Cardiac muscle cell (in vitro differentiated cells and primary cell): ENCODE measurements at regions not wholly inside any gene's neighbourhood (a gene's known extent, or its start where the extent isn't known, plus 50 kb on each side); places are given as distances from the start of the nearest gene placed in this dataset.
A peak's percentile ranks its signal among the peaks of the same experiment; 100 is the strongest.
"Not testable (repeated sequence)": the region's sequence is repeated elsewhere in the genome, so short reads cannot be mapped to it uniquely, and the experiment has no call there.

Source experiments
- DNase-seq, 2 donors: peaks; one replicate each; pipeline versions ENCODE4 v3.0.0 to v3.0.0-alpha.2; 2010 to 2017; ENCODE audit warnings: low read depth in 1 of 2, low spot score in 1 of 2
- H3K27ac ChIP-seq: fragments of 200-600 bp; sonication (generic); 2 replicates; pipeline ENCODE4 v1.5.1; 2016
- H3K27me3 ChIP-seq: fragments of 200-600 bp; sonication (generic); 2 replicates; pipeline ENCODE4 v1.6.0; 2016; ENCODE audit warnings: control low read depth
- H3K36me3 ChIP-seq: fragments of 200-600 bp; sonication (generic); 2 replicates; pipeline ENCODE4 v1.5.1; 2016; ENCODE audit warnings: control low read depth
- H3K4me1 ChIP-seq: fragments of 200-600 bp; sonication (generic); 2 replicates; pipeline ENCODE4 v1.8.1; 2017; ENCODE audit warnings: low read depth, mild to moderate bottlenecking, mixed run types
- H3K4me3 ChIP-seq: fragments of 200-600 bp; sonication (generic); 2 replicates; pipeline ENCODE4 v1.5.1; 2016; ENCODE audit warnings: mild to moderate bottlenecking
- H3K9me3 ChIP-seq: fragments of 200-600 bp; sonication (generic); 2 replicates; pipeline ENCODE4 v1.5.1; 2017; ENCODE audit warnings: low read depth, mild to moderate bottlenecking, control low read depth
- TF ChIP-seq, protein P1 (sequence below): IDR thresholded peaks from 2 replicates; pipeline ENCODE4 v1.5.1; 2012; ENCODE audit warnings: low read depth, mild to moderate bottlenecking, low read length

DNA sequence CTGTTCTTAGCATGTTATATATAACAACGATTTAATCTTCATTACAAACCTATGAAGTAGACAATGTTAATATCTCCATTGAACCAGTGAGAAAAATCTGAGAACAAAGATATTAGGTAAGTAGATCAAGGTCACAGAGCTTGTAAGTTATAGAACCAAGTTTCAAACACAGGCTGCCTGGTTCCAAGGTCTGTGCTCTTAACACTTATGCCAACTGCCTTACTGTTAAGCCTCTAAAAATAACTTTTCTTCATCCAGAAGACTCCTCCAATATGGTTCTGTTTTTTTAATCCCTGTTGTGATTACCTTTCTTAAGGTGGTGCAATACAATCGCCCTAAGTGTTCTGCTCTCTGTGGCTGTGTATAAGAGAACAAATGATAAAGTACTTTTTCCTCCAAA, 282.0 kb upstream of the GRID2 start:
- H3K4me1 ChIP-seq = no peaks in the 10 kb centered on the region
- H3K4me3 ChIP-seq = no peak overlapping the region
- no peaks in the 10 kb centered on the region for H3K9me3 ChIP-seq
- TF ChIP-seq, protein P1, sequence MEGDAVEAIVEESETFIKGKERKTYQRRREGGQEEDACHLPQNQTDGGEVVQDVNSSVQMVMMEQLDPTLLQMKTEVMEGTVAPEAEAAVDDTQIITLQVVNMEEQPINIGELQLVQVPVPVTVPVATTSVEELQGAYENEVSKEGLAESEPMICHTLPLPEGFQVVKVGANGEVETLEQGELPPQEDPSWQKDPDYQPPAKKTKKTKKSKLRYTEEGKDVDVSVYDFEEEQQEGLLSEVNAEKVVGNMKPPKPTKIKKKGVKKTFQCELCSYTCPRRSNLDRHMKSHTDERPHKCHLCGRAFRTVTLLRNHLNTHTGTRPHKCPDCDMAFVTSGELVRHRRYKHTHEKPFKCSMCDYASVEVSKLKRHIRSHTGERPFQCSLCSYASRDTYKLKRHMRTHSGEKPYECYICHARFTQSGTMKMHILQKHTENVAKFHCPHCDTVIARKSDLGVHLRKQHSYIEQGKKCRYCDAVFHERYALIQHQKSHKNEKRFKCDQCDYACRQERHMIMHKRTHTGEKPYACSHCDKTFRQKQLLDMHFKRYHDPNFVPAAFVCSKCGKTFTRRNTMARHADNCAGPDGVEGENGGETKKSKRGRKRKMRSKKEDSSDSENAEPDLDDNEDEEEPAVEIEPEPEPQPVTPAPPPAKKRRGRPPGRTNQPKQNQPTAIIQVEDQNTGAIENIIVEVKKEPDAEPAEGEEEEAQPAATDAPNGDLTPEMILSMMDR = no peak
- H3K36me3 ChIP-seq = no peaks in the 10 kb centered on the region
- H3K27ac ChIP-seq = no peak overlapping the region
- no peaks in the 10 kb centered on the region for H3K27me3 ChIP-seq
- DNase-seq = no peak

DNA sequence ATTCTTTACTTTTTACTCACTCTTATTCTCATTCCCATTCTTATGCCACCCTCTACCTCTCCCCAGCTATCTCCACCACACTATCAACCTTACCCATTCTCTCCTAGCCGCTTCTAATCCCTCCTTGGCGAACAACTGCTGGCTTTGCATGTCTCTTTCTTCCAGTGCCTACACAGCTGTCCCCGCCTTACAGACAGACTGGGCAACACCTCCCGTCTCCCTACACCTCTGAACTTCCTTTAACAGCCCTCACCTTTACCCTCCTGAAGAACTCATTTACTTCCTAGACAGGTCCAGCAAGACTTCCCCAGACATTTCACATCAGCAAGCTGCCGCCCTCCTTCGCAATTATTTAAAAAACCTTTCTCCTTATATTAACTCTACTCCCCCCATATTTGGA, 274.9 kb upstream of the GRID2 start:
- H3K4me3 ChIP-seq, DNase-seq, H3K27ac ChIP-seq, H3K4me1 ChIP-seq, H3K36me3 ChIP-seq, H3K9me3 ChIP-seq, H3K27me3 ChIP-seq: not testable (repeated sequence)

DNA sequence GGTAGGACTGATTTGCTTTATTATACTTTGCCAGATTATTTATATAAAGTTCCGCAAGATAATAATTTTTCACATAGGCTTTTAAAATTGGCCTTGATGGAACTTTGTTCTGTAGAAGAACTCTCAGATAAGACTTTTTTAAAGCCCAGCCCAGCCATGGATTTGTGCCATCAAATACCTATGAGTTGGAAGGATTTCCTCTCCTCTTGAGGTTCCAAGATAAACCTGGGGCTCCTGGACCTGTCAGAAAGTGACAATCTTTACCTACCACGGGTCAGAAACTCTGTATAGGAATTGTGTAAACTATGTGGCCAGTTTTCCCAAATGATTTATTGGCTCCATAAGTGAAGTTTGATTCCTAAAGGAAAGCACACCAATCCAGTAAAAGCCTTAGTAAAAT, 271.9 kb upstream of the GRID2 start:
- DNase-seq = no peak
- no peaks in the 10 kb centered on the region for H3K9me3 ChIP-seq
- no peaks in the 10 kb centered on the region for H3K4me1 ChIP-seq
- no peaks in the 10 kb centered on the region for H3K36me3 ChIP-seq
- TF ChIP-seq, protein P1 = no peak
- no peak overlapping the region for H3K27ac ChIP-seq
- no peak overlapping the region for H3K4me3 ChIP-seq
- H3K27me3 ChIP-seq = no peaks in the 10 kb centered on the region

DNA sequence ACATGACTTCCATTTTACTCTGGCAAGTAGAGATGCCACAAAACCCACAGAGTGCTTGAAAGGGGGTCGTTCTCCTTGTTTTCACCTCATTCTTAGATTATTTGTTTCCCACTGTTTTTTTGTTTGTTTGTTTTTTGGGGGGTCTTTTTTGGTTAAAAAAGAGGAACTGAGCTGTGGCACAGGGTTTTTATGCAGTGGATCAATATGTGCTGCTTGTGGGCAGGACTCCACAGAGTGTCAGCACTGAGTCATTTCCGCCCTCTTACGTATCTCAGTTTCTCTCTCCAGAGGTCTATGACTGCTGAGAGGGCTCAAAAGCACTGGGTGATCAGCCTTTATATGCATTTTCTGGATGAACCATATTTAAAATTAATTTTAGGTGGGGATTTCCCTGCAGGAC, 268.1 kb upstream of the GRID2 start:
- Histone ChIP-seq H3K9me3 (no peaks in the 10 kb centered on the region), H3K4me1 (no peaks in the 10 kb centered on the region), H3K27ac (no peak overlapping the region), H3K36me3 (no peaks in the 10 kb centered on the region), H3K27me3 (no peaks in the 10 kb centered on the region), H3K4me3 (no peak overlapping the region)
- TF ChIP-seq, protein P1 = no peak
- peak in 1 of 2 donors; percentile 5 for DNase-seq

GRCh38 chr4:92045718-92046117, 258.0 kb upstream of the GRID2 start:
- Histone ChIP-seq H3K9me3 (no peaks in the 10 kb centered on the region), H3K36me3 (no peaks in the 10 kb centered on the region), H3K27ac (no peak overlapping the region), H3K27me3 (no peaks in the 10 kb centered on the region), H3K4me1 (no peaks in the 10 kb centered on the region), H3K4me3 (no peak overlapping the region)
- DNase-seq = no peak
- TF ChIP-seq, protein P1 = no peak

DNA sequence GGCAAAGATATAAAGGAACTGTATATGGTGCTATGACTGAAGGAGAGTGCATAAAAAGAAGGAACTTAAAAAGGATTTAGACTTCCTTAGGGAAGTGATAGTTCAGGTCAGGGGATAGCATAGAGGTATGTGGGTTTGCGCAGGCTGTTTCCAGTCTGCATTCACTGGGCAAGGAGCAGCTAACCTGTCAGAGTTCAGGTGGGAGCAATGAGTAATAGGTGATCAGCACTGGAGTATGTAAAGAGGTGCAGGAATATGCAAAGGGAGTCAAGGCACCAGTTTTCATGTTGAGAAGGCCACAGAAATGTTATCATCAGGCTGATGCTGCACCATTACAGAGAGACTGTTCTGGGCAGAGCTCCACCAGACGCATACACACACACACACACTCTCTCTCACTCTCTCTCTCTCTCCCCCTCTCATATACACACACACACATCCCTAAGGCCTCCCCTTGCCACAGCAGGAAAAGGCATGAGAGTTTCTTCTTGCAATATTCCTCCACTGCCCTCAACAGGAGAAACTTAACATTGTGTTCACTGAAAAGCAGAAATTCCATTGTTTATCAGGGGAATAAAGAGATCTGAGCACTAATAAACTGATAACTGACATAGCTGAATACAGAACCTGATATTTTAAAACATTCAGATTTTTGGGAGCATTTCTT, 256.4 kb upstream of the GRID2 start:
- TF ChIP-seq, protein P1 = peak; percentile 57
- peak; percentile 10 to 92 for DNase-seq
- no peaks in the 10 kb centered on the region for H3K4me1 ChIP-seq
- H3K27me3 ChIP-seq = no peaks in the 10 kb centered on the region
- H3K4me3 ChIP-seq = no peak overlapping the region
- H3K27ac ChIP-seq = no peak overlapping the region
- no peaks in the 10 kb centered on the region for H3K9me3 ChIP-seq
- no peaks in the 10 kb centered on the region for H3K36me3 ChIP-seq
